Endothelial cell of umbilical vein (primary cell): ENCODE measurements at regions not wholly inside any gene's neighbourhood (a gene's known extent, or its start where the extent isn't known, plus 50 kb on each side); places are given as distances from the start of the nearest gene placed in this dataset.

Experiments used
- CTCF ChIP-seq, 2 donors: IDR thresholded peaks; 1 replicate in 1 of 2; 2 replicates in 1 of 2; pipeline ENCODE4 v1.5.1; 2011; ENCODE audit warnings: low read length in 2 of 2, mild to moderate bottlenecking in 2 of 2, moderate library complexity in 2 of 2, control low read depth in 1 of 2, inconsistent platforms in 1 of 2, low read depth in 1 of 2; ENCODE audit not compliant: insufficient read depth in 1 of 2; ENCODE audit errors: extremely low read depth in 1 of 2
- EZH2 ChIP-seq: IDR thresholded peaks from 2 replicates; pipeline ENCODE4 v1.6.1; 2012; ENCODE audit warnings: borderline replicate concordance, low read depth, mild to moderate bottlenecking, moderate library complexity, low read length, inconsistent platforms; ENCODE audit not compliant: severe bottlenecking
- FOS ChIP-seq: IDR thresholded peaks from 2 replicates; pipeline ENCODE4 v1.6.1; 2011; ENCODE audit warnings: mild to moderate bottlenecking, low read length, moderate library complexity, borderline replicate concordance; ENCODE audit not compliant: insufficient read depth
- GATA2 ChIP-seq: IDR thresholded peaks from 2 replicates; pipeline ENCODE4 v1.7.0; 2011; ENCODE audit warnings: low read depth, mild to moderate bottlenecking, moderate library complexity, mixed read lengths, low read length; ENCODE audit not compliant: insufficient read length, insufficient read depth
- JUN ChIP-seq: IDR thresholded peaks from 2 replicates; pipeline ENCODE4 v1.6.1; 2011; ENCODE audit warnings: borderline replicate concordance, low read depth; ENCODE audit not compliant: insufficient read length, insufficient read depth
- MYC ChIP-seq: IDR thresholded peaks from one replicate; pipeline ENCODE4 v1.6.1; 2011; ENCODE audit warnings: mild to moderate bottlenecking, low read depth, low read length
- POLR2A ChIP-seq: IDR thresholded peaks from 2 replicates; pipeline ENCODE4 v1.6.1; 2012; ENCODE audit warnings: low read depth, mild to moderate bottlenecking, control low read depth, low read length
- POLR2AphosphoS5 ChIP-seq: IDR thresholded peaks from 2 replicates; pipeline ENCODE4 v1.6.1; 2012; ENCODE audit warnings: low read depth, mild to moderate bottlenecking, control low read depth, low read length, moderate library complexity; ENCODE audit not compliant: insufficient read depth
- TF ChIP-seq, protein P1 (sequence below): IDR thresholded peaks from 2 replicates; pipeline ENCODE4 v1.6.1; 2011; ENCODE audit not compliant: insufficient read depth, insufficient read length

- TF ChIP-seq CTCF (IDR thresholded peaks at IDR 0.05; ENCODE audit: extremely low read depth in 1 of 2, insufficient read depth in 1 of 2, low read depth in 1 of 2, low read length in 2 of 2) (no peak), POLR2A (no peak), EZH2 (no peak), JUN (no peak), POLR2AphosphoS5 (no peak), MYC (no peak), FOS (no peak), GATA2 (no peak)
- TF ChIP-seq, protein P1, sequence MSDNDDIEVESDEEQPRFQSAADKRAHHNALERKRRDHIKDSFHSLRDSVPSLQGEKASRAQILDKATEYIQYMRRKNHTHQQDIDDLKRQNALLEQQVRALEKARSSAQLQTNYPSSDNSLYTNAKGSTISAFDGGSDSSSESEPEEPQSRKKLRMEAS = no peak
These were observed 1528.0 kb downstream of the BRINP3 start for GRCh38 chr1:188949701-188950100.
